Loucy (cell line): ENCODE measurements at regions not wholly inside any gene's neighbourhood (a gene's known extent, or its start where the extent isn't known, plus 50 kb on each side); places are given as distances from the start of the nearest gene placed in this dataset.

ENCODE experiments used
- H2AFZ ChIP-seq: fragments of 200-600 bp; sonication (generic); 2 replicates; pipeline ENCODE4 v1.6.0; 2016; ENCODE audit warnings: antibody characterized with exemption, mild to moderate bottlenecking, low read length, moderate library complexity
- H3F3A ChIP-seq: fragments of 200-600 bp; 2 replicates; pipeline ENCODE4 v1.6.0; 2016; ENCODE audit warnings: antibody characterized with exemption, low read depth, mild to moderate bottlenecking
- H3K27me3 ChIP-seq: fragments of 200-600 bp; sonication (generic); 2 replicates; pipeline ENCODE4 v1.6.1; 2014; ENCODE audit warnings: low read length, mild to moderate bottlenecking; ENCODE audit not compliant: insufficient read depth, poor library complexity, severe bottlenecking
- H3K36me3 ChIP-seq: fragments of 200-600 bp; sonication (generic); 2 replicates; pipeline ENCODE4 v1.6.1; 2016; ENCODE audit warnings: low read length; ENCODE audit not compliant: insufficient read depth
- H3K4me1 ChIP-seq: fragments of 200-600 bp; sonication (generic); 2 replicates; pipeline ENCODE4 v1.5.1; 2014; ENCODE audit warnings: low read length, mild to moderate bottlenecking; ENCODE audit not compliant: insufficient read depth, poor library complexity, severe bottlenecking
- H3K4me2 ChIP-seq: fragments of 200-600 bp; sonication (generic); 2 replicates; pipeline ENCODE4 v1.6.0; 2014; ENCODE audit warnings: antibody characterized with exemption, low read length, low read depth, mild to moderate bottlenecking; ENCODE audit not compliant: poor library complexity, severe bottlenecking
- H3K4me3 ChIP-seq: fragments of 200-600 bp; sonication (generic); 2 replicates; pipeline ENCODE4 v1.5.1; 2014; ENCODE audit warnings: low read length, mild to moderate bottlenecking, mixed read lengths; ENCODE audit not compliant: poor library complexity, severe bottlenecking
- H3K79me2 ChIP-seq: fragments of 200-600 bp; sonication (generic); 2 replicates; pipeline ENCODE4 v1.6.1; 2014; ENCODE audit warnings: low read length; ENCODE audit not compliant: insufficient read depth
- H3K9ac ChIP-seq: fragments of 200-600 bp; sonication (generic); 2 replicates; pipeline ENCODE4 v1.6.0; 2014; ENCODE audit warnings: mild to moderate bottlenecking, low read depth, low read length, moderate library complexity; ENCODE audit not compliant: poor library complexity, severe bottlenecking
- H3K9me2 ChIP-seq: fragments of 200-600 bp; sonication (generic); replicated peaks from 2 replicates; pipeline ENCODE4 v1.6.1; 2016; ENCODE audit warnings: low read depth, low read length, mixed read lengths
- H3K9me3 ChIP-seq: fragments of 200-600 bp; sonication (generic); 2 replicates; pipeline ENCODE4 v1.6.1; 2014; ENCODE audit warnings: mild to moderate bottlenecking, antibody characterized with exemption, low read length, low read depth; ENCODE audit not compliant: insufficient read depth
- H4K20me1 ChIP-seq: fragments of 200-600 bp; sonication (generic); 2 replicates; pipeline ENCODE4 v1.6.0; 2014; ENCODE audit warnings: antibody characterized with exemption, low read length, mild to moderate bottlenecking; ENCODE audit not compliant: insufficient read depth, poor library complexity, severe bottlenecking
- EZH2phosphoT487 ChIP-seq: fragments of 200-600 bp; IDR thresholded peaks from 2 replicates; pipeline ENCODE4 v1.6.1; 2018; ENCODE audit warnings: antibody characterized with exemption, mild to moderate bottlenecking, moderate library complexity, borderline replicate concordance
- TF ChIP-seq, protein P1 (sequence below): fragments of 200-600 bp; sonication (generic); conservative IDR thresholded peaks from 2 replicates; pipeline ENCODE4 v1.5.1; 2014; ENCODE audit warnings: mild to moderate bottlenecking, antibody characterized with exemption, low read length

DNA sequence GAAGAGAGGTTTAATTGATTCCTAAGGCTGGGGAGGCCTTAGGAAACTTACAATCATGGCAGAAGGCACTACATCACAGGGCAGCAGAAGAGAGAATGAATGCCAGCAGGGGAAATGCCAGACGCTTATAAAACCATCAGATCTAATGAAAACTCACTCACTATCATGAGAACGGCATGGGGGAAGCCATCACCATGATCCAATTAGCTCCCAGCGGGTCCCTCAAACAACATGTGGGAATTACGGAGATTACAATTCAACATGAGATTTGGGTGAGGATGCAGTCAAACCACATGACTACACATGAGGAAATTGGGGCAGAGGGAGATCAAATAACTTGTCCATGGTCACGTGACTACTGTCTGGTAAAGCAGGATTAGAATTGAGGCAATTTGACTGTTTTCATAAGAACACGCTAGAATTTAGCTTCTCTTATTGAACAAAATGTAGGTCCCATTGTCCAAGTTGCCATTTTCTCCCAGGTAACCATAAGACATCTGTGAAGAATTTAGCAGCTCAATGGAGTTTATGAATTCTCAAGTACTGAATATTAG, 445.1 kb upstream of the CDH20 start:
- Histone ChIP-seq H3K27me3 (no peaks in the 10 kb centered on the region), H2AFZ (no peak overlapping the region), H3K79me2 (no peaks in the 10 kb centered on the region), H3K36me3 (no peaks in the 10 kb centered on the region), H3K4me1 (no peaks in the 10 kb centered on the region), H4K20me1 (no peaks in the 10 kb centered on the region), H3K4me2 (no peak overlapping the region), H3F3A (no peaks in the 10 kb centered on the region), H3K4me3 (no peak overlapping the region), H3K9ac (no peak overlapping the region), H3K9me3 (no peaks in the 10 kb centered on the region), H3K9me2 (no peaks in the 10 kb centered on the region)
- TF ChIP-seq, protein P1, sequence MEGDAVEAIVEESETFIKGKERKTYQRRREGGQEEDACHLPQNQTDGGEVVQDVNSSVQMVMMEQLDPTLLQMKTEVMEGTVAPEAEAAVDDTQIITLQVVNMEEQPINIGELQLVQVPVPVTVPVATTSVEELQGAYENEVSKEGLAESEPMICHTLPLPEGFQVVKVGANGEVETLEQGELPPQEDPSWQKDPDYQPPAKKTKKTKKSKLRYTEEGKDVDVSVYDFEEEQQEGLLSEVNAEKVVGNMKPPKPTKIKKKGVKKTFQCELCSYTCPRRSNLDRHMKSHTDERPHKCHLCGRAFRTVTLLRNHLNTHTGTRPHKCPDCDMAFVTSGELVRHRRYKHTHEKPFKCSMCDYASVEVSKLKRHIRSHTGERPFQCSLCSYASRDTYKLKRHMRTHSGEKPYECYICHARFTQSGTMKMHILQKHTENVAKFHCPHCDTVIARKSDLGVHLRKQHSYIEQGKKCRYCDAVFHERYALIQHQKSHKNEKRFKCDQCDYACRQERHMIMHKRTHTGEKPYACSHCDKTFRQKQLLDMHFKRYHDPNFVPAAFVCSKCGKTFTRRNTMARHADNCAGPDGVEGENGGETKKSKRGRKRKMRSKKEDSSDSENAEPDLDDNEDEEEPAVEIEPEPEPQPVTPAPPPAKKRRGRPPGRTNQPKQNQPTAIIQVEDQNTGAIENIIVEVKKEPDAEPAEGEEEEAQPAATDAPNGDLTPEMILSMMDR = no peak
- no peak for TF ChIP-seq EZH2phosphoT487

- no peaks in the 10 kb centered on the region for H3K27me3 ChIP-seq
- no peaks in the 10 kb centered on the region for H4K20me1 ChIP-seq
- H3K4me1 ChIP-seq = no peaks in the 10 kb centered on the region
- no peaks in the 10 kb centered on the region for H3F3A ChIP-seq
- H3K4me3 ChIP-seq = no peak overlapping the region
- no peak overlapping the region for H3K4me2 ChIP-seq
- H3K79me2 ChIP-seq = no peaks in the 10 kb centered on the region
- no peaks in the 10 kb centered on the region for H3K9me3 ChIP-seq
- H2AFZ ChIP-seq = no peak overlapping the region
- H3K9ac ChIP-seq = no peak overlapping the region
- TF ChIP-seq, protein P1 = no peak
- no peak for TF ChIP-seq EZH2phosphoT487
- H3K9me2 ChIP-seq = no peaks in the 10 kb centered on the region
- no peaks in the 10 kb centered on the region for H3K36me3 ChIP-seq
These were observed 443.8 kb upstream of the CDH20 start for GRCh38 chr18:60889442-60889841.

DNA sequence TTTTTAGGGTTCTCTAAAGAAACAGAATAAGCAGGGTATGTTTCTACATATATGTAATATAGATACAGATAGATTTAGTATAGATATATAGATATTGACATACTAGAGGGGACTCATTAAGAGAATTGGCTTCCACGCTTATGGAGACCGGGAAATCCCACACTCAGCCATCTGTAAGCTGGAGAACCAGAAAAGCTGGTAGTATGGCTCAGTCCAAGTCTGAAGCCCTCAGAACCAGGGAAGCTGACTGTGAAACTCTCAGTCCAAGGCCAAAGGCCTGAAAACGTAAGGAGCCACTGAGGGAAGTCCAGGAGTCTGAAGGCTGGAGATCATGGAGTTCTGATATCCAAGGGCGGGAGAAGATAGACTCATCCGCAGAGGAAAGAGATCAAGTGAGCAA, 441.3 kb upstream of the CDH20 start:
- H2AFZ ChIP-seq = no peak overlapping the region

More for the DNA sequence above, 441.3 kb upstream of the CDH20 start:
- Histone ChIP-seq H3K9me2 (no peaks in the 10 kb centered on the region), H3K9me3 (no peaks in the 10 kb centered on the region), H3K9ac (no peak overlapping the region), H3K4me2 (no peak overlapping the region), H3K79me2 (no peaks in the 10 kb centered on the region), H3K4me3 (no peak overlapping the region), H4K20me1 (no peaks in the 10 kb centered on the region), H3K4me1 (no peaks in the 10 kb centered on the region), H3K27me3 (no peaks in the 10 kb centered on the region), H3F3A (no peaks in the 10 kb centered on the region), H3K36me3 (no peaks in the 10 kb centered on the region)
- TF ChIP-seq, protein P1 = no peak
- TF ChIP-seq EZH2phosphoT487 = no peak
